ENCODE measurements at regions not wholly inside any gene's neighbourhood (a gene's known extent, or its start where the extent isn't known, plus 50 kb on each side); places are given as distances from the start of the nearest gene placed in this dataset.
"Not testable (repeated sequence)": the region's sequence is repeated elsewhere in the genome, so short reads cannot be mapped to it uniquely, and the experiment has no call there.

DNA sequence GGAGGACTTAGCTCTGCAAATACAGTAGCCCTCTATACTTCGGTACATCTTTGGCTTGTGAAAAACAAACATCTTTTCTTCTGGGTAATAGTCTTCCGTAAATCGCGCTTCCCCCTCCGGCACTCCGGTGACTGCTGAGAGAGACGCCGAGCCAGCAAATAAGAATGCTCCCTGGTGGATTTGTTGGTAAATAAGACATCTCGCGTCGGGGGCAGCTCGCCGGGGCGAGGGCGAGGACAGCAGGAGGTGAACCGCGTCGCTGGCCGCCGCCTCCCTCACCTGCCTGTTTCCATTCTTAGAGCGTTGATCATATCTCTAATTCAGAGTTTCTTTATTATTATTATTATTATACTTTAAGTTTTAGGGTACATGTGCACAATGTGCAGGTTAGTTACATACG, 117.6 kb downstream of the PMAIP1 start:
- no peak for DNase-seq (ENCODE audit: low spot score in 2 of 2)
- 92 to 93% methylated on average over 22 of the region's 22 CpGs for WGBS, 2 donors
- TF ChIP-seq CTCF (IDR thresholded peaks at IDR 0.05) (no peak), POLR2A (IDR thresholded peaks at IDR 0.05) (no peak)
- intact Hi-C loops (cut with DNase I; ENCODE audit: low total_unique reads), result no loop called here
- H3K4me3 ChIP-seq (ENCODE audit: low read depth, poor library complexity, severe bottlenecking), result no peak overlapping the region

DNA sequence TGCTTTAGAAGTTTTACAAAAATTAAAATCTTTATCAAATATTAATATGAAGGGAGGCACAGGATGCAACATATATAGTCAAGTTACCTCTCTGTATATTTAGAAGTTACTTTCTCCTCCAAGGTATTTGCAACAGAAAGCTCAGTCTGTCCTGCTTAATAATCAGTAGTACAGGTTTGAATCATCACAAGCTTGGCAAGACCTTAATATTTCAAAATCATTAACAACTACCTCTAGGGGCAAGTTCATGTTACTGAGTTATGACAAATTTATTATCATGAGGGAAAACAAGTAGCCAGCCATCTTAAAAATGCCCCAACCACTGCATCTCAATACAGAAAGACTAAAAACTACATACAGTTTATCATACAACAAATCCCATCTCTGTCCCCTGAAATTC, 116.0 kb downstream of the PMAIP1 start:
- H3K4me3 ChIP-seq (ENCODE audit: low read depth, poor library complexity, severe bottlenecking); intact Hi-C loops (cut with DNase I; ENCODE audit: low total_unique reads); DNase-seq (ENCODE audit: low spot score in 2 of 2): not testable (repeated sequence)

GRCh38 chr18:60013148-60013547, 113.4 kb downstream of the PMAIP1 start:
- WGBS, 2 donors, result 94 to 95% methylated on average over 9 of the region's 9 CpGs
- intact Hi-C loops (cut with DNase I; ENCODE audit: low total_unique reads); H3K4me3 ChIP-seq (ENCODE audit: low read depth, poor library complexity, severe bottlenecking): not testable (repeated sequence)
- DNase-seq (ENCODE audit: low spot score in 2 of 2), result peak in 1 of 2 donors; percentile 50

- DNase-seq (ENCODE audit: low spot score in 2 of 2), result no peak
- intact Hi-C loops (cut with DNase I; ENCODE audit: low total_unique reads), result no loop called here
- no peak for TF ChIP-seq POLR2A (IDR thresholded peaks at IDR 0.05)
- no peak for TF ChIP-seq CTCF (IDR thresholded peaks at IDR 0.05)
- 97% methylated on average over 35 of the region's 35 CpGs for WGBS, 2 donors
- no peak overlapping the region for H3K4me3 ChIP-seq (ENCODE audit: low read depth, poor library complexity, severe bottlenecking)
Observed at GRCh38 chr18:60010984-60011383, 111.2 kb downstream of the PMAIP1 start.

- TF ChIP-seq CTCF (IDR thresholded peaks at IDR 0.05) (no peak), POLR2A (IDR thresholded peaks at IDR 0.05) (no peak)
- H3K4me3 ChIP-seq (ENCODE audit: low read depth, poor library complexity, severe bottlenecking), result no peak overlapping the region
- intact Hi-C loops (cut with DNase I; ENCODE audit: low total_unique reads), result no loop called here
- DNase-seq (ENCODE audit: low spot score in 2 of 2), result no peak
- WGBS, 2 donors, result 93 to 96% methylated on average over 23 of the region's 23 CpGs
Observed at GRCh38 chr18:60010513-60010912, 110.7 kb downstream of the PMAIP1 start.

- H3K4me3 ChIP-seq (ENCODE audit: low read depth, poor library complexity, severe bottlenecking), result no peak overlapping the region
- TF ChIP-seq CTCF (IDR thresholded peaks at IDR 0.05), result no peak
- no peak for TF ChIP-seq POLR2A (IDR thresholded peaks at IDR 0.05)
- intact Hi-C loops (cut with DNase I; ENCODE audit: low total_unique reads), result no loop called here
- no peak for DNase-seq (ENCODE audit: low spot score in 2 of 2)
- WGBS, 2 donors, result 57 to 70% methylated on average over 2 of the region's 2 CpGs
Observed at GRCh38 chr18:60007661-60008060, 107.9 kb downstream of the PMAIP1 start.

- no peak for DNase-seq (ENCODE audit: low spot score in 2 of 2)
- intact Hi-C loops (cut with DNase I; ENCODE audit: low total_unique reads), result no loop called here
- TF ChIP-seq POLR2A (IDR thresholded peaks at IDR 0.05), result no peak
- no peak for TF ChIP-seq CTCF (IDR thresholded peaks at IDR 0.05)
- 96% methylated on average over 16 of the region's 16 CpGs for WGBS, 2 donors
- no peak overlapping the region for H3K4me3 ChIP-seq (ENCODE audit: low read depth, poor library complexity, severe bottlenecking)
Observed at GRCh38 chr18:60003610-60004185, 103.9 kb downstream of the PMAIP1 start.

Measured in lower leg skin (tissue), 4 donors.